Lung (tissue), 11 donors: ENCODE measurements at regions not wholly inside any gene's neighbourhood (a gene's known extent, or its start where the extent isn't known, plus 50 kb on each side); places are given as distances from the start of the nearest gene placed in this dataset.

ENCODE experiments used
- ATAC-seq: fragments of 200-7000 bp; cut with Tn5 transposase; one replicate; pipeline ENCODE4 v1.9.1; 2020; ENCODE audit warnings: moderate number of reproducible peaks; ENCODE audit not compliant: insufficient read depth, low FRiP score
- DNase-seq, 3 donors: peaks; one replicate each; pipeline ENCODE4 v3.0.0-alpha.2; 2013 to 2017
- H3K27ac ChIP-seq, 2 donors: one replicate each; pipeline ENCODE4 v1.5.1; 2013; ENCODE audit warnings: mild to moderate bottlenecking in 2 of 2, moderate library complexity in 2 of 2, control low read depth in 1 of 2, inconsistent platforms in 1 of 2, low read depth in 1 of 2, low read length in 1 of 2
- H3K27me3 ChIP-seq, 3 donors: one replicate each; pipeline ENCODE4 v1.5.1; 2013; ENCODE audit warnings: low read length in 2 of 3; ENCODE audit not compliant: control insufficient read depth in 3 of 3, insufficient read depth in 3 of 3
- H3K36me3 ChIP-seq, 4 donors: one replicate each; pipeline ENCODE4 v1.5.1; 2013; ENCODE audit warnings: low read length in 4 of 4, mild to moderate bottlenecking in 1 of 4, moderate library complexity in 1 of 4; ENCODE audit not compliant: control insufficient read depth in 4 of 4, insufficient read depth in 4 of 4
- H3K4me1 ChIP-seq, 5 donors: one replicate each; pipeline ENCODE4 v1.5.1; 2013; ENCODE audit warnings: low read length in 5 of 5, mild to moderate bottlenecking in 2 of 5, moderate library complexity in 1 of 5; ENCODE audit not compliant: control insufficient read depth in 5 of 5, insufficient read depth in 5 of 5
- H3K4me3 ChIP-seq: one replicate; pipeline ENCODE4 v1.5.1; 2013; ENCODE audit warnings: mild to moderate bottlenecking, control low read depth, moderate library complexity
- H3K9ac ChIP-seq, 2 donors: one replicate each; pipeline ENCODE4 v1.5.1; 2013; ENCODE audit warnings: low read length in 2 of 2, control low read depth in 1 of 2; ENCODE audit not compliant: insufficient read depth in 1 of 2
- H3K9me3 ChIP-seq, 4 donors: one replicate each; pipeline ENCODE4 v1.5.1; 2013; ENCODE audit warnings: low read length in 3 of 4, mild to moderate bottlenecking in 1 of 4, moderate library complexity in 1 of 4; ENCODE audit not compliant: control insufficient read depth in 4 of 4, insufficient read depth in 3 of 4
- WGBS, 2 donors: extraction: QIAGEN DNeasy Blood & Tissue Kit; methylation state at CpG; one replicate each; pipeline ENCODE4 v1.1.7; 2013; 5-methylcytosine and 5-hydroxymethylcytosine counted together
- TF ChIP-seq, protein P1 (sequence below): IDR thresholded peaks from 2 replicates; pipeline ENCODE4 v1.5.1; 2012; ENCODE audit warnings: mild to moderate bottlenecking; ENCODE audit errors: control extremely low read depth, extremely low read depth
- donor health status: control.
- donor health status: control.
- donor health status: Bipolar disorder and iron deficiency.
- donor health status: healthy.
- donor health status: DM: yes; HTN: yes; CAD: no.

DNA sequence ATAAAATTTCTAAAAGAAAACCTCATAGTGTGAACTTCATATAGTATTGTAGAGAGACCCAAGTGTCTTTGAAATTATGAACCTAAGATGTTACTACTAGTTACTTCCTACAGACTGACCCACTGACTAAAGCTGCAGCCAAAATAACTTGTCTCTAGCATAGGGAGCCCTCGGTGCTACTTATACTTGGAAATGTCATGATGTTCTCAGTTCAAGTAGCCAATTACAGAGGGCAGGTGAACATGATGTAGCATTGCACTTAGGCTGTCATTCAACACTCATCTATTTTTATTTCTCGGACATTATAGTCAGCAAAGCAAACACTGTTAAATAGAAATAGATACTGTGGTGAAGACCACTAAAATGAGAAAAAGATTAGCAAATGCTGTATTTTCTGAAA, 165.6 kb downstream of the AREG start:
- Histone ChIP-seq H3K9me3 (no peaks in the 10 kb centered on the region), H3K36me3 (no peaks in the 10 kb centered on the region), H3K4me1 (peaks cover 0 to 3% (median 0%) of the 10 kb centered on the region in 5 donors), H3K27me3 (no peaks in the 10 kb centered on the region), H3K4me3 (no peak overlapping the region), H3K9ac (no peak overlapping the region), H3K27ac (no peak overlapping the region)
- ATAC-seq (no peak), DNase-seq (no peak)
- TF ChIP-seq, protein P1, sequence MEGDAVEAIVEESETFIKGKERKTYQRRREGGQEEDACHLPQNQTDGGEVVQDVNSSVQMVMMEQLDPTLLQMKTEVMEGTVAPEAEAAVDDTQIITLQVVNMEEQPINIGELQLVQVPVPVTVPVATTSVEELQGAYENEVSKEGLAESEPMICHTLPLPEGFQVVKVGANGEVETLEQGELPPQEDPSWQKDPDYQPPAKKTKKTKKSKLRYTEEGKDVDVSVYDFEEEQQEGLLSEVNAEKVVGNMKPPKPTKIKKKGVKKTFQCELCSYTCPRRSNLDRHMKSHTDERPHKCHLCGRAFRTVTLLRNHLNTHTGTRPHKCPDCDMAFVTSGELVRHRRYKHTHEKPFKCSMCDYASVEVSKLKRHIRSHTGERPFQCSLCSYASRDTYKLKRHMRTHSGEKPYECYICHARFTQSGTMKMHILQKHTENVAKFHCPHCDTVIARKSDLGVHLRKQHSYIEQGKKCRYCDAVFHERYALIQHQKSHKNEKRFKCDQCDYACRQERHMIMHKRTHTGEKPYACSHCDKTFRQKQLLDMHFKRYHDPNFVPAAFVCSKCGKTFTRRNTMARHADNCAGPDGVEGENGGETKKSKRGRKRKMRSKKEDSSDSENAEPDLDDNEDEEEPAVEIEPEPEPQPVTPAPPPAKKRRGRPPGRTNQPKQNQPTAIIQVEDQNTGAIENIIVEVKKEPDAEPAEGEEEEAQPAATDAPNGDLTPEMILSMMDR = no peak
- WGBS, 2 donors = 86 to 98% methylated on average over 2 of the region's 2 CpGs

DNA sequence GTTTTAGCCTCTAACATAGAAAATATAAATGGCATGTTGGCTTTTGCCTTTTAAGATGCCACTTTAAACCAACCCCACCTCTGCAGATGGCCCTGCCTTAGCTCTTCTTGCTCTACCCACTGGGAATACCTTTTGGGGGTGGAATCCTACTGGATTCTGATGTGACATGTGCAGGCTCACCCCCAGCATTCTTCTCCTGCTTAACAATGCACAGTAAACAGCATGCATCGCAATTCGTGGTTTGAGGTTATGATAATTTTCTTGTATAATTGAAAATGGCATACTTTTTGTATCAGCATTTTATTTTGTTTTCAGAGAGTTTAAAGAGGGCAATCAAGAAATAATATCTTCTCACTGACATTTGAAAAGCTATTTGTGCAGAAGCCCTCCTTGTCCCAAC, 167.9 kb downstream of the AREG start:
- Histone ChIP-seq H3K4me1 (peaks cover 0 to 3% (median 0%) of the 10 kb centered on the region in 5 donors), H3K4me3 (no peak overlapping the region), H3K27me3 (no peaks in the 10 kb centered on the region), H3K9ac (no peak overlapping the region), H3K27ac (no peak overlapping the region), H3K36me3 (no peaks in the 10 kb centered on the region), H3K9me3 (no peaks in the 10 kb centered on the region)
- WGBS, 2 donors = 91 to 97% methylated on average over 2 of the region's 2 CpGs
- ATAC-seq (no peak), DNase-seq (no peak)
- TF ChIP-seq, protein P1 = no peak

DNA sequence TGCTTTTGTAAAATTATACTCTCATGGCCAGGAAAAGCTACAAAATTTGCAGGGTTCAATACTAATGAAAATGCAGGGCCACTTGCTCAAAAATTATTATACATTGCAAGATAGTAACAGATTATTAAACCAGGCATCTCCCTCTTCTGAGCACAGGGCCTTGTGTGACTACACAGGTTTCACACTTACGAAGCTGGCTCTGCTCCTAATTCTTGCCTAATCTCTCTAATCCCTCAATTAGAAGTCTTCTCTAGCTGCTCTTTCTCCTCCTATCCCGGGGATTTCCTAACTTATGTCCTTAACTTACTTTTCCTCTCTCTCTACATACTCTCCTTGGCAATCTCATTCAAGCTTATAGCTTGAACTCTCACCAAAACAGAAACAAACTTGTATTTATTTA, 168.3 kb downstream of the AREG start:
- no peak overlapping the region for H3K27ac ChIP-seq
- TF ChIP-seq, protein P1 = no peak
- no peaks in the 10 kb centered on the region for H3K36me3 ChIP-seq
- no peaks in the 10 kb centered on the region for H3K9me3 ChIP-seq
- no peak overlapping the region for H3K9ac ChIP-seq
- peaks cover 0 to 3% (median 0%) of the 10 kb centered on the region in 5 donors for H3K4me1 ChIP-seq
- H3K27me3 ChIP-seq = no peaks in the 10 kb centered on the region
- WGBS, 2 donors = 73 to 76% methylated on average over 2 of the region's 2 CpGs
- no peak for ATAC-seq
- DNase-seq = no peak
- no peak overlapping the region for H3K4me3 ChIP-seq

DNA sequence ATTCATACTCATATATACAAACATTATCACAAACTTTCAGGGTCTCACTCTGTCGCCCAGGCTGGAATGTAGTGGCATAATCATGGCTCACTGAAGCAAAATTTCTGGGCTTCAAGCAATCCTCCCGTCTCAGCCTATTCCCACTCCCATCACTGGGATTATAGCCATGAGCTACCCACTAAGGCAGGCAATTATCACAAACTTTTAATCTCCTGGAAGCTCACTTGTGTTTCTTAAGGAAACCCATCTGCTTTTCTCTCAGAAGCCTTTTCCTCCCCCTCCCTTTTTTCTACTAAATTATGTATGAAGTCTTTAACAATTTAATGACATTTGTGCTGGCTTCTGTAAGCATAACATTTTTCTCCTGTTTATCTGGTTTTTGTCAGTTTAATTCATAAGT, 170.5 kb downstream of the AREG start:
- H3K27me3 ChIP-seq = no peaks in the 10 kb centered on the region
- TF ChIP-seq, protein P1 = no peak
- ATAC-seq (no peak), DNase-seq (peak in 2 of 3 donors; percentile 48 to 69)
- H3K9ac ChIP-seq = no peak overlapping the region
- 79 to 93% methylated on average over 2 of the region's 2 CpGs for WGBS, 2 donors
- H3K4me3 ChIP-seq = no peak overlapping the region
- no peaks in the 10 kb centered on the region for H3K36me3 ChIP-seq
- no peaks in the 10 kb centered on the region for H3K9me3 ChIP-seq
- H3K27ac ChIP-seq = no peak overlapping the region
- peaks cover 0 to 8% (median 0%) of the 10 kb centered on the region in 5 donors for H3K4me1 ChIP-seq
